ENCODE measurements at regions not wholly inside any gene's neighbourhood (a gene's known extent, or its start where the extent isn't known, plus 50 kb on each side); places are given as distances from the start of the nearest gene placed in this dataset.

- no peak for DNase-seq (ENCODE audit: low read depth in 1 of 2, low spot score in 1 of 2)
- Histone ChIP-seq H3K9me3 (ENCODE audit: low read depth) (no peaks in the 10 kb centered on the region), H3K4me3 (no peak overlapping the region), H3K27ac (no peak overlapping the region), H3K4me1 (ENCODE audit: low read depth) (no peaks in the 10 kb centered on the region), H3K27me3 (no peaks in the 10 kb centered on the region), H3K36me3 (no peaks in the 10 kb centered on the region)
- TF ChIP-seq, protein P1, sequence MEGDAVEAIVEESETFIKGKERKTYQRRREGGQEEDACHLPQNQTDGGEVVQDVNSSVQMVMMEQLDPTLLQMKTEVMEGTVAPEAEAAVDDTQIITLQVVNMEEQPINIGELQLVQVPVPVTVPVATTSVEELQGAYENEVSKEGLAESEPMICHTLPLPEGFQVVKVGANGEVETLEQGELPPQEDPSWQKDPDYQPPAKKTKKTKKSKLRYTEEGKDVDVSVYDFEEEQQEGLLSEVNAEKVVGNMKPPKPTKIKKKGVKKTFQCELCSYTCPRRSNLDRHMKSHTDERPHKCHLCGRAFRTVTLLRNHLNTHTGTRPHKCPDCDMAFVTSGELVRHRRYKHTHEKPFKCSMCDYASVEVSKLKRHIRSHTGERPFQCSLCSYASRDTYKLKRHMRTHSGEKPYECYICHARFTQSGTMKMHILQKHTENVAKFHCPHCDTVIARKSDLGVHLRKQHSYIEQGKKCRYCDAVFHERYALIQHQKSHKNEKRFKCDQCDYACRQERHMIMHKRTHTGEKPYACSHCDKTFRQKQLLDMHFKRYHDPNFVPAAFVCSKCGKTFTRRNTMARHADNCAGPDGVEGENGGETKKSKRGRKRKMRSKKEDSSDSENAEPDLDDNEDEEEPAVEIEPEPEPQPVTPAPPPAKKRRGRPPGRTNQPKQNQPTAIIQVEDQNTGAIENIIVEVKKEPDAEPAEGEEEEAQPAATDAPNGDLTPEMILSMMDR (IDR thresholded peaks at IDR 0.05; ENCODE audit: low read depth, low read length) = no peak
Observed at GRCh38 chr3:163891771-163892170, 1186.5 kb downstream of the SI start.

DNA sequence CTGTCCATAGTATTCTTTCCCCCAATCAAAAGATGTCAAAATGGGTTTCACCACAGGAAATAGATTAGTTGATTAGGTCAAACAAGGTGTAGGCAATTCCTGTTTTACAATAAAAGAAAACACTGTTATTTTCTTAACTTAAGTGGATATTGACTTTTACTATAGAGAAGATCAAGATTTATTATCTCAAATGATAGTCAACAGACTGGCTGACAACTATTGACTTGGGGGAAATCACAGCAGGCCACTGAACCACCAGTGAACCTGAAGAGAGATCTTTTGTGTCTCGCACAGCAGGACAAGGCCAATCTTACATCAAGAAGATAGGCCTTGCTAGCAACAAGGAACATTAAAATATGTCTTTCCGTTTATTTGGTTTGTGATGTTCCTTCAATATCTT is 1187.6 kb downstream of the SI start:
- DNase-seq (ENCODE audit: low read depth in 1 of 2, low spot score in 1 of 2) = no peak
- no peak overlapping the region for H3K4me3 ChIP-seq
- TF ChIP-seq, protein P1 (IDR thresholded peaks at IDR 0.05; ENCODE audit: low read depth, low read length) = no peak
- H3K27ac ChIP-seq = no peak overlapping the region
- H3K36me3 ChIP-seq = no peaks in the 10 kb centered on the region
- no peaks in the 10 kb centered on the region for H3K27me3 ChIP-seq
- H3K4me1 ChIP-seq (ENCODE audit: low read depth) = no peaks in the 10 kb centered on the region
- H3K9me3 ChIP-seq (ENCODE audit: low read depth) = no peaks in the 10 kb centered on the region

GRCh38 chr3:163879172-163879571 is 1199.1 kb downstream of the SI start:
- Histone ChIP-seq H3K27me3 (no peaks in the 10 kb centered on the region), H3K27ac (no peak overlapping the region), H3K4me1 (ENCODE audit: low read depth) (no peaks in the 10 kb centered on the region), H3K9me3 (ENCODE audit: low read depth) (no peaks in the 10 kb centered on the region), H3K36me3 (no peaks in the 10 kb centered on the region), H3K4me3 (no peak overlapping the region)
- no peak for DNase-seq (ENCODE audit: low read depth in 1 of 2, low spot score in 1 of 2)
- TF ChIP-seq, protein P1 (IDR thresholded peaks at IDR 0.05; ENCODE audit: low read depth, low read length) = no peak

DNA sequence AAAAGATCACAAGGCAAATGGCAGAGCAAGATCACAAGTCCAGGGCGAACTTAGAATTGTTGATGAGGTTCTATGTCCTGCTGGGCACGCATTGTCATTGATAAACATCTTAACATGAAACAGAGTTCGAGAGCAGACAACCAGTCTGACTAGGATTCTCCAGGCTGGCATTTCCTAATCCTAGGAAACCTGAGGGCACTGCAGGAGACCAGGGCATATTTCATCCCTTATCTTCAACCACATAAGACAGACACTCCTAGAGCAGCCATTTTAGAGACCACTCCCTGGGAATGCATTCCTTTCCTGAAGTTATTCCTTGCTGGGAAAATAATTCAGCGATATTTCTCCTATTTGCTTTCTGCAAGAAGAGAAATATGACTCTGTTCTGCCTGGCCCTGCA is 1199.9 kb downstream of the SI start:
- TF ChIP-seq, protein P1 (IDR thresholded peaks at IDR 0.05; ENCODE audit: low read depth, low read length) = no peak
- H3K36me3 ChIP-seq = no peaks in the 10 kb centered on the region
- no peaks in the 10 kb centered on the region for H3K27me3 ChIP-seq
- no peaks in the 10 kb centered on the region for H3K9me3 ChIP-seq (ENCODE audit: low read depth)
- H3K27ac ChIP-seq = no peak overlapping the region
- no peaks in the 10 kb centered on the region for H3K4me1 ChIP-seq (ENCODE audit: low read depth)
- H3K4me3 ChIP-seq = no peak overlapping the region
- DNase-seq (ENCODE audit: low read depth in 1 of 2, low spot score in 1 of 2) = peak in 1 of 2 donors; percentile 2

GRCh38 chr3:163877805-163878204 is 1200.5 kb downstream of the SI start:
- Histone ChIP-seq H3K27ac (no peak overlapping the region), H3K36me3 (no peaks in the 10 kb centered on the region), H3K9me3 (ENCODE audit: low read depth) (no peaks in the 10 kb centered on the region), H3K27me3 (no peaks in the 10 kb centered on the region), H3K4me1 (ENCODE audit: low read depth) (no peaks in the 10 kb centered on the region), H3K4me3 (no peak overlapping the region)
- TF ChIP-seq, protein P1 (IDR thresholded peaks at IDR 0.05; ENCODE audit: low read depth, low read length) = no peak
- DNase-seq (ENCODE audit: low read depth in 1 of 2, low spot score in 1 of 2) = no peak

- DNase-seq (ENCODE audit: low read depth in 1 of 2, low spot score in 1 of 2) = no peak
- H3K9me3 ChIP-seq (ENCODE audit: low read depth) = no peaks in the 10 kb centered on the region
- H3K4me3 ChIP-seq = no peak overlapping the region
- no peaks in the 10 kb centered on the region for H3K27me3 ChIP-seq
- H3K27ac ChIP-seq = no peak overlapping the region
- TF ChIP-seq, protein P1 (IDR thresholded peaks at IDR 0.05; ENCODE audit: low read depth, low read length) = no peak
- no peaks in the 10 kb centered on the region for H3K36me3 ChIP-seq
- peaks cover 5% of the 10 kb centered on the region for H3K4me1 ChIP-seq (ENCODE audit: low read depth)
Observed at GRCh38 chr3:163863146-163863545, 1215.2 kb downstream of the SI start.
